HG03558 (cell line): ENCODE measurements at regions not wholly inside any gene's neighbourhood (a gene's known extent, or its start where the extent isn't known, plus 50 kb on each side); places are given as distances from the start of the nearest gene placed in this dataset.

ENCODE experiments used
- ATAC-seq: cut with Tn5 transposase; IDR thresholded peaks from one replicate; pipeline ENCODE4 v1.9.1; 2021; ENCODE audit warnings: moderate number of reproducible peaks; ENCODE audit not compliant: unreplicated experiment; ENCODE audit errors: extremely low read depth

DNA sequence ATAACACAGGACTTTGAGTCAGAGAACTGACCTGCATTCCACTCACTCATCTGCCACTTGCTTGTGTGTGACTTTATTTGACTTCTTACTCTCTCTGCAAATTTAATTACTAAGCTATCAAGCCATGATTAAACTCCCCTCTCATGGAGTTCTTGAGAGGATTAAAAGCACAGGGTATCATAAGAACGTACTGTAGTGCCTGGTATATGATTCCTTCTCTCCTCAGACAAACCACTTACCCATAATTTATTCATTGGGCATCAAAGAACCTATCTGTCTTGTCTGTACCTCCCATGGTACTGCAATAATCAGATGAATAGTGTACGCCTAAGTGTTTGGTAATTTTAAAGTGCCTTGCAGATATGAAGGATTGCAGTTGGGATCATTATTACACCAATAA, 130.6 kb upstream of the UBASH3B start:
- no peak for ATAC-seq

DNA sequence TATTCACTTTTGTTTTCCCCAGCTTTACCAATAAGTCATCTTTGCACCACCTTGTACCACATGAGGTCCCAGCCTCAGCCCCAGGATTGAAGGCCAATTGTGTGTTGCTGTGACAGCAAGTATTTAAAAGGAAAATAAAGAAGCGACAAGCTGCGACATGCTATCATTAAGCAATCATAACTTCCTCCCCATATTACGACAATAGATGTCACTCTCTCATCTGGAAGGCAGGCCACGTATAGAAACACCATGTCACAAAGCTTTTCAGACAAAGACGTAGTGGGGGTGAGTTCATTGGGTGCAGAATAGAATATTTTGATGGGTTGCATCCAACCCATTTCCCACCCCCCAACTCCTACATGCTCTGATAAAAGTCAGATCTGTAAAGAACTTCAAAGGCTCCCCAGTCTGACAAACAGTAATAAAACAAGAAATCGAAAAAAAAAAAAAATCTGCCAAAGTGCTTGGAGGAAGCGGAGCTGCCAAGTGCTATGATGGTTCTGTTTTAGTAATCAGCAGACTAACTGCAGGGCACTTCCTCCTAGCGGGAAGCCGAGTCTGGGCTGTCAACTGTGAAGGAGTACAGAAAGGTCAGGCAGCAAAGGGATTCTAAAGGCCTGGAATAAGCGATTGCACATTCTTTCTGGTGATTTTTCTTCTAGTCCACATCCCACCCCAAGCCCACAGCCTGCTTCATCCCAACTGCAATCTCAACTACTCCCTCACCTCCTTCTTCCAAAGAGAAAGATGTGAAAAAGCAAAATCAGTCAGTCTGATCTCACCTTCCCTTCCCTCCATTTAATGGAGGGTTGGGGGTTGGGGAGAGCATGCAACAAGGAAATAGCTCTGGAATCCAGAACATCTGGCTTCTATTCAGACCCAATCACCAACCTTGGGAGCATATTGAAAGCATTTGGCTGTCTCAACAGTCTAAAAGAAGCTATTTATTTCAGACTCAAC, 131.4 kb upstream of the UBASH3B start:
- ATAC-seq = no peak

DNA sequence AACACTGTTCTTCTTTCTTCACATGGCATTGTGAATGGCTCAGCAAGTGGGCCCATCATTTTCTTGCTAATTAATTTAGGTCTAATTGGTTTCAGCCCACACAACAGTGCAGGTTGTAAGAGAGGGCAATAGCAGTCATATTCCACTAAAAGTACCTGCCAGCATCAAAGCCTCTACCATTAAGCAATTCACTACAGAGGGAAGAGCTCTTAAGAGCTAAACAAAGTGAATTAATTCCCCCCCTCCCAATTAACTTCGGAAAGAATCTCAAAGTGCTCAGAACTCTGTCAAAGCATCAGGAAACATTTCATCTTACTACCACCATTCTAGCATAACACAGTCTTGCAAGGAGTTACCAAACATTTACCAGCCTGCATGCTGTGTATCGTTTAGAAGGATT, 133.9 kb upstream of the UBASH3B start:
- ATAC-seq = no peak

DNA sequence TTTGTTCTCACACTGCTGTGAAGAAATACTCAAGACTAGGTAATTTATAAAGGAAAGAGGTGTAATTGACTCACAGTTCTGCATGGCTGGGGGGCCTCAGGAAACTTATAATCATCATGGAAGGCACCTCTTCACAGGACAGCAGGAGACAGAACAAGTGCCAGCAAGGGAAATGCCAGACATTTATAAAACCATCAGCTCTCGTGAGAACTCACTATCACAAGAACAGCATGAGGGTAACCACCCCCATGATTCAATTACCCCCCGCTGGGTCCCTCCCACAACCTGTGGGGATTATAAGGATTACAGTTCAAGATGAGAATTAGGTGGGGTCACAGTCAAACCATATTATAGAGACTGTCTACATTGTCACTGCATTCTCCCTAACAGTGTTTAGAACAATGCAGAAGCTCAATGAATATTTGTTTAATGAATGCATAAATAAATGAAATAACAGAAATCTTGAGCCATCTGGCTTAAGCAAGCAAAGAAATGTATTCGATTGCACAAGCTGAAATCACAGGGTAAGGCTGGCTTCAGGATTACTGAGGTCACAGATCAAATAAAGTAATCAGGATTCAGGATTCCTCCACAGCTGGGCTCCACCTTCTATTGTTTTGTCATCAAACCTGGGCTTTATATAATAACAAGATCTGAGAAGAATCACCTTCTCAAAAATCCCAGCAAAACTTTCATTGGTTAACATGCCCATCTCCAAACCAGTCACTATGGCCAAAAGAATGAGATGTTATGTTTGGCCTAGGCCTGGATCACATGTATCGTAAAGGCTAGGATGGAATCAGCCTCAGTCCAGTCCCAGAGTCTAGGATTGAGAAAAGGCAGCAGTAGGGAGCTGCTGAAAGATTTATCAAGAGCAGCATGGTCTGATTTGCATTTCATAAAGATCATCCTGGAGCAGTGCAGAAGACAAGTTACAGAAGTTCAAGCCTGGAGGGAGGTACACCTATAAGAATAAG, 137.8 kb upstream of the UBASH3B start:
- no peak for ATAC-seq

DNA sequence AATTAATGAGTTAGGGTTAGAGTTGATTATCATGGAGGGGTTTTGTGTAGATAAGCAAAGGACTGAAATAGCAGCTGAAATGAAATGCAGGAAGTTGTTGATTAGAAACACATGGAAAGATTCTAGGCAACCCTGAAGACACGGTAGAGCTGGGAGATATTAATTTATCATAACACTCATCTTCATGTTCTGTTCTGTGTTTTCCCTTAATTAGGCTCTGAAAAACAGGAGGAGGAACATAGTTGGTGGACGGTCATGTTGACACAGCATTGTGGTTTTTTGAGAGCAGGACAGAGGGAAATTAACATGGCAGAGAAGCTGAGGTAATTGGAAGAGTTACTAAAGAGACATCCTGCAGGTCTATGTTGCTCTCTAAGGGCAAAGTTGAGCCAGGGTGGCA, 138.8 kb upstream of the UBASH3B start:
- ATAC-seq = no peak

DNA sequence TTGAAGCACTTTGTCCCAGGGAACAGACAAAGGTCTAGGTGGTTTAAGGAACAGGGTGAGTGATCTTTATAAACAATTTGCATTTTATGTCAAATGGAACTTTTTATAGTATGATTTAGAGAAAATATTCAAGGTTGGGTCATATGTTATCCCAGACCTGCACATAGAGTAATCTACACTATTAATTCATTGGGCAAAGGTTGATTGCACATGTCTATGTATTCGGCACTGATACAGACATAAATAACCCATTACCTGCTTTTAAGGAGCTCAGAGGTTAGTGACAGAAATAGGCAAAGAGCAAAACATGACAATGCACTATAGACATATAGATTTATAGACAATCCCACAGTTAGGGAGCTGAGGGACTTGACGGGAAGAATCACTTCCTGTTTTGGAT, 141.5 kb upstream of the UBASH3B start:
- no peak for ATAC-seq

GRCh38 chr11:122513328-122513727, 142.2 kb upstream of the UBASH3B start:
- ATAC-seq = no peak

DNA sequence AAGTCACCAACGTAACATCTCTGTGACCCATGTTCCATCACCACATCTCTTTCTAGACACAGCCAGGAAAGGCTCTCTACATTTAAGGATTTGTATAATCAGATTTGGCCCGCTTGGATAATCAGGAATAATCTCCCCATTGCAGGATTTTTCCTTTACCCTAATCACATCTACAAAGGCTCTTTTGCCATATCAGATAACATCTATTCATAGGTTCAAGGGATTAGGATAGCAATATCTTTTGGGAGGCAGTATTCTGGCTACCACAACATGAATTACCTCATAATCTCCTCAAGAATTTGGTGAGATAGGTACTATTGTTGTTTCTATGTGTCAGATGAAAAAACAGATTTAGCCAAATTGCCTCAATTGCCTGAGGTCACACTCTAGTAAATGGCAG, 142.8 kb upstream of the UBASH3B start:
- ATAC-seq = no peak

DNA sequence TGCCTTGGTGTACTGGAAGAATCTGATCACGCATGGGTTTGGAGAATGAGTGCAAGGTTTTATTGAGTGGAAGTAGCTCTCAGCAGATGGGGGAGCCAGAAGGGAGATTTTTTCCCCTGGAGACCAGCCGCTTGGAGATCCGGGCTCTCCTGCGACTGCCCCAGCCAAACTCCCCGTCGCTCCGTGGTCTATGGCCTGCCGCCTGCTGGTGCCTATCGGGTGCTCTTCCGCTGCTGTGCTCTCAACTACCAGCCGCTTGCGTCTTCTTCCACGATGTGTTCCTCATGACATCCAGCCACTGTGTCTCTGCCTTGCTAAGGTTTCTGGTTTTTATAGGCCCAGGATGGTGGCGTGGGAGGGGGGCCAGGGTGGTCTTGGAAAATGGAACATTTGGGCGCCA, 145.6 kb upstream of the UBASH3B start:
- ATAC-seq = no peak

- ATAC-seq = no peak
Measured at GRCh38 chr11:122509091-122509490, 146.4 kb upstream of the UBASH3B start.

- no peak for ATAC-seq
Measured at GRCh38 chr11:122505304-122506006, 150.1 kb upstream of the UBASH3B start.

DNA sequence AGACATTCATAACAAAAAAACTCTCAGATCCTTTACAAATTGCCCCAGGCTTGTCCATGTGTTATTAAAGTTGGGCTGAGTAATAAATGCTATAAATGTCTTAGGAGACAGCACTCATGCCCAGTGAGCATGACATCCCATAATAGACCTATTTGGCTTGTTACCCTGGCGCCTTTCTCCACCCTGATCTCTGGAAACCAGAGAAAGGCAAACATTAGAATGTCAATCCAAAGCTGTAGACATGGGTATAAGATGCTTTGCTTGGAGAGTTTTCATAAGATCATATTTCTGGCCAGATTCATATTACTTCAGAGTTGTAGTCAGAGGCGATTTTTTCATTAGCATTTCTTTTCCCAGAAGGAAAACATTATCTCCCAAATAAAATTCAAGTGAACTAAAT, 161.3 kb upstream of the UBASH3B start:
- no peak for ATAC-seq

GRCh38 chr11:122491509-122491908, 164.0 kb upstream of the UBASH3B start:
- no peak for ATAC-seq

DNA sequence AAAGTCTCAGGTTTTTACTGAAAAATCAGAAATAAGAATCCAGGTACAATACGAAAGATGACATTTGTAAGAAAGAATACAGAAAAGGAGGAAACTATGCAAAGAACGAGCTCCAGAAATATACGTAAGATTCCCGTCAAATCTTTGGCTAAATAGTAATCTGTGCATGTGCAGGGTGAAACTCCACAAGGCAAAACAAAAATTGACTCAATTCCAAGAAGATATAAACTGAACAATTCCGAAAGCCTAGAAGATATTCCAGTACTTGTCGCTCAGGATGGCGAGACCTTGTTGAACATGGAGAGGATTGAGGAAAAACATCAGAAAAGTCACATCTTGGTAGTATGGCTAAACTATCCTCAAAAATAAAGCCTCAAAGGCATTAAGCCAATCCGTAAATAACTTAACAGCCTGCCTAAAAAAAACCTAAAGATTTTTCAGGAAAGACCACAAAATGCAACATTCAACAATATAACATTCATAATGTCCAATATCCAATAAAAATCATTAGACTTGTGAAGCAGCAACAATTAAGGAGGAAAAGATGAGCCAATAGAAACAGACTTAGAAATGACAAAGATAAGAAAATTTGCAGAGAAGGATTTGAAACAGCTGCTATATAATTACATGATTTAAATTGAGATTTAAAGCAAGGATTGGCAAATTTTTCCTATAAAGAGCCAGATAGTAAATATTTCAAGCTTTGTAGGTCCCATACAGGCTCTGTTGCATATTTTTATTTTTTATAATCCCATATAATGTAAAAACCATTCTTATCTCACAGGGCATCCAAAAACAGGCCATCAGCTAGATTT, 166.4 kb upstream of the UBASH3B start:
- ATAC-seq = no peak

DNA sequence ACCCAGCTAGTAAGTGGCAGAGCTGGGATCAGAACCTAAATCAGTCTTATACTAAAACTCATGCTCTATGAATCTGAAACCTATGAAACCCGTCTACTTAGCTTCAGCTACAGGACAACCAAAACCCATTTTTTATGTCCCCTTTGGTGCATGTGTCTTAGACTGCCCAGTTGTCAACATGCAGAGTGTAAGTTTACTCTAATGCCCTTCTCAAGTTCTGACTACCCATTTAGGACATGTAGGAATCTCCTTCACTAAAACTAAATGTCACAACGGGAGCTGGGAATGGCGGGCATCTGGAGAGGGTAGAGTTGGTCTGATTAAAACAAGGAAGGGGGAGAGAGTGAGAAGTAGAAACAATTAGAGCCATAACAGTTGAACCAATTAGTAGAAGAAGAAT, 167.9 kb upstream of the UBASH3B start:
- ATAC-seq = no peak

DNA sequence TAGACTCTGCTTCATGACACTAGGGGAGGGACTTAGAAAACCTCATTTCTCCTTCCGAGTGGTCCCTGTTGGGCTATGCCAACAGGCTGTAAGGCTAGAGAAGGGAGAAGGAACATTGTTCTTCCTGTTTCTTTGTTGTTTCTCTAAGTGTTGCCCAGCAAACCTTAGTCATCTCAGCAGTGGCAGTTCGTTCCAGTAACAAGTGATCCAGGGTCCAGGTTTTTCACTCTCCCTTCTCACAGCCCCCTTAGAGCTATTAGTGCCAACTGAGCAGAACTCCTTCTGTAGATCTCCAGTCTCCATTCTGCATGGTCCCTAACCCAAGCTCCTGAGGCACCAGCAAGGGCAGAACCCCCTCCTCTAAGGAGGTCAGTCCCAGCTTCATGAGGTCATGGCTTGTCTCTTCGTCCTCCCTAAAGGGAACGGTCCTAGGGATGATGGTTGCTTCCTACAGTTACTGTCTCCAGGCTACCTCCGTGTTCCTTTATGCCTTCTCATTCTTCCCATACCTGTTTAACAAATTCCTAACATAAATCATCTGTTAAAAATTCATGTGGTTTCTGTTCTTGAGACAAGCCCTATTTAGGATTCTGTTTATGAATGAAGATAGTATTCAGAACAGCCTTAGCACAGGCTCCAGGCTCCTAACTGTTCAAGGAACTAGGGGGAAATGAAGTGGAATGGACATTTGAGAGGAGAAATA, 168.6 kb upstream of the UBASH3B start:
- no peak for ATAC-seq

GRCh38 chr11:122478986-122479385, 176.5 kb upstream of the UBASH3B start:
- no peak for ATAC-seq

DNA sequence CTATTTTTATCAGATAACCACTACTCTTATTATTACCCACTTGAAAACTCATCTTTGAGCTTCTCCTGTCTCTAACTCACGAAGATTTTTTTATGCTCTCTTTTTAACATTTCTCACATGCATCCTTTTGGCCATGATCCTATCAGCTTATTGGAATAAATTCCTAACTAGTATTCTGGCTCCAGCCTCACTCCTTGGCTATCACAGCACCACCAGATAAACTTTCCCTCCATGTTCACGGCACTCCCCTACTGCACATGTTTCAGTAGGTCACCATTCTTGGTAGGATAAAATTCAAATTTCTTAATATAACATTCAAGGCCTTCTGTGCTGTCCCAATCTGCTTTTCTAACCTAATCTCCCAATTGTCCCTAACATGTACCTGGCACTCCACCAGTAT, 186.6 kb upstream of the UBASH3B start:
- no peak for ATAC-seq

DNA sequence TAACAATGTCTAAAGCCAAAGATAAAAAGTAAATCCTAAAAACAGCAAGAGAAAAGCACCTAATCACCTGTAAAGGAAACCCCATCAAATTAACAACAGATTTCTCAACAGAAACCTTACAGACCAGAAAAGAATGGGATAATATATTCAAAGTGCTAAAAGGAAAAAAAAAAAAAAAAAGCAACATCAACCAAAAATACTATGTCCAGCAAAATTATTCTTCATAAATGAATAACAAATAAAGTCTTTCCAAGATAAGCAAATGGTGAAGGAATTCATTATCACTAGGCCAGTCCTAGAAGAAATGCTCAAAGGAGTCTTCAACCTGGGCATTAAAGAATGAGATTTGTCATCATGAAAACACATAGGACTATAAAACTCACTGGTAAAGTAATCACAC, 192.0 kb upstream of the UBASH3B start:
- no peak for ATAC-seq
